ENCODE measurements at regions not wholly inside any gene's neighbourhood (a gene's known extent, or its start where the extent isn't known, plus 50 kb on each side); places are given as distances from the start of the nearest gene placed in this dataset.

DNA sequence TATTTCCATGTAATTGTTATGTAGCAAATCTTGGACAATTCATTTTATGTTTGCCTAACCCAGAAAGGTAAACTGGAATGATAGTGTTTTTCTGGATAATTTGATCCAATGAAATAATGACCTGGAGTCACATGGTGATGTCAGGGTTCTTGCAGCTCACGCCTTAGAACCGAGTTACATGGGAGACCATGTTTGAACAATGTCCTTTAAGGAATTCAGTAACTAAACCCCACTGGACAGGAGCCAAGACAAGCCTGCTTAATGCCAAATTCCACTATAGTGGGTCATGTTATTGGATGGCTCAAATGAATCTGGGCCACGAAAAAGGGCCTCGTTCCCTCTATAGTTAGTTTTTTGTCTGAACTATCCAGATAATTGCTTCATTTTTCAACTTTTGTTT is 255.8 kb upstream of the HMGA2 start:
- TF ChIP-seq MAX (IDR thresholded peaks at IDR 0.05) = no peak
- TF ChIP-seq ZNF302 (CRISPR knock-in tag; IDR thresholded peaks at IDR 0.05) = no peak
- TF ChIP-seq EP300 (IDR thresholded peaks at IDR 0.05) = no peak

Data from A549 (cell line).